ENCODE measurements at regions not wholly inside any gene's neighbourhood (a gene's known extent, or its start where the extent isn't known, plus 50 kb on each side); places are given as distances from the start of the nearest gene placed in this dataset.

DNA sequence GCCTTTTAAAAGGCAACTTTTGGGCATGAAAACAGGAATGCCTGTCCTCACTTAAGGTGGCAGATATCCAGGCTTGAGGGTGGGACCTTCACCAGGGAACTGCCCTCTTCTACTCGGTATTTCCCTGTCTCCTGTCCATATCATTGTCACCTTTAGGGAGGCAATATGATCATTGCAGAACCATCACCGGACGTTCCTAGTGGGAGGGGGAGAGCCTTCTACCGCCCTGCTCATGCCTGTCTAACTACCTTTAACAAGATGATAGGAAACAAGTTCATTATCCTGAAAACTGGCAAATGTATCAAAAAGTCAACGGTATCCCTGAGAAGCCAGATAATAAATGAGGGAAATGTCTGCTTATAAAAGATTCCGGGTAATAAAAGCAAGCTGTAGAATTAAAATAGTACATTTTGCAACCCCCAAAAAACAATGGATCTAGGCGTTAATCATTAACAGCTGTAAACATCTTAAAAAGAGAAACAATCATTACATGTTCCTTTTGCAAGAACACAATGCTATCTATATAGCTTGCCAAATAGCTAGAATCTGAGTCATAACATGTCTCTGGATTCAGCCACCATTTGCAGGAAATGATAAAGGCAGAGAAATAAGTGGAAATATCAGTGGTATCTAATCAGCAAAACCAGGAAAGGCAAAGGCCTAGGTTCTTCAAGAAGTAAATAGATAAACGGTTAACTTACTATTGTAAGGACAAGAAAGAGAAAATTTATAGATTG lies 852.9 kb upstream of the ADGRL4 start:
- ATAC-seq = no peak

DNA sequence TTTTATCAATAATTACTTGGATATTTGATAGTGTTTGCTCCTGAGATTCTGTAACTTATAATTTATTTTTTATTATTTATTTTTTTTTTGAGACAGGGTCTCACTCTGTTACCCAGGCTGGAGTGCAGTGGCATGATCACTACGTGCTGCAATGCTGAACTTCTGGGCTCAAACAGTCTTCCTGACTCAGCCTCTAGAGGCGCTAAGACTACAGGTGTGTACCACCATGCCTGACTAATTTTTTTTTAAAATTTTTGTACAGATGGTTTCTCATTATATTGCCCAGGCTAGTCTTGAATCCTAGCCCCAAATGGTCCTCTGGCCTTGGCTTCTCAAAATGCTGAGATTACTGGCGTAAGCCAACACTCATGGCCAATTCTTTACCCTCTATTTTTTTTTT lies 845.5 kb upstream of the ADGRL4 start:
- ATAC-seq = no peak

DNA sequence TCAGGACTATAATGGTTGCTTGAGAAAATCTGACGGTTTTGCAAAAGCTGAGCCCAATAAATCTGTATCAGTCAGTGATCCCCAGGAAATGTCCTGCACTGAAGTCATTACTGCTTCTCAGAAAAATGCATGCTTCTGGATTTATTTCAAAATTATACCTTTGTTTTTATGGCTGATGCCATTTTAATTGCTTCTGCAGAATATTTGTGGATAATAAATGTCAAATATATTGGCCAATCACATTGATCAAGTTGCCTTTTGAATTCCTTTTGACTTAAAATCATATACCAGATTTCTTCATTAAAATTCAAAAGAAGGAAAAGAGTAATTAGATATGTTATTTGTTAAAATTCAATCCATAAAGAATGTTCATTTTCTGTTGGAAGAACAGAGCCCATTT lies 842.9 kb upstream of the ADGRL4 start:
- no peak for ATAC-seq

DNA sequence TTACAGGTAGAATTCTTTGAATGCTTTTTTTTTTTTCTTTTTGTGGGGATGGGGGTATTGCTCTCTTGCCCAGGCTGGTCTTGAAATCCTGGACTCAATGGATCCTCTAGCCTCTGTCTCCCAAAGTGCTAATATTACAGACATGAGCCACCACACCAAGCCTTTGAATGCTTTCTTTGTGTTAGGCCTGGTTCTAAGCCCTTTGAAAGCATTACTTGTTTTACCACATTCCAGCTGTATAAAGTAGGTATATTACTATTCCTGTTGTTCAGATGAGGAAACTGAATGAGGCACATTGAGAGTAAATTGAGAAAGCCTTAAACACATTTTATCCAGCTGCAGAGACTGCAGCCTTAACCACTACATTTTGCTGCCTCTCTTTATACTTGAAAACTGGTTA lies 841.8 kb upstream of the ADGRL4 start:
- no peak for ATAC-seq

DNA sequence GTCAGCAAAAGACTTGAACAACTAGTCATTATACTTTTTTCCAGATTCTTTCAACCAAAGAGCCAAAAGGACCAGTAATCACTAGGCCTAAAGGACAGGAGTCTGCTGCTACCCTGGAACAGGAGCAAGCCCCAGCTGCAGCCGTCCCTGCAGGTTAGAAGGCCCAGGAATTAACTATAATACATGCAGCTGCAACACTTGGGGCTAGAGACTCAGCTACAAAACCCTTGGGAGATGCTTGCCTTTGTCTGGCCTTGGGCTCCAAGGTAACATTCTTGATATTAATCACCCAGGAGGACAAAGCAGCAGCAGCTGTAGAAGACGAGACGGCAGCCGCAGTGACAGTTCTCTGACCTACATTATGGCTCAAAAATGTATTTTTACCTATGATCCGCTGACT lies 841.2 kb upstream of the ADGRL4 start:
- no peak for ATAC-seq

DNA sequence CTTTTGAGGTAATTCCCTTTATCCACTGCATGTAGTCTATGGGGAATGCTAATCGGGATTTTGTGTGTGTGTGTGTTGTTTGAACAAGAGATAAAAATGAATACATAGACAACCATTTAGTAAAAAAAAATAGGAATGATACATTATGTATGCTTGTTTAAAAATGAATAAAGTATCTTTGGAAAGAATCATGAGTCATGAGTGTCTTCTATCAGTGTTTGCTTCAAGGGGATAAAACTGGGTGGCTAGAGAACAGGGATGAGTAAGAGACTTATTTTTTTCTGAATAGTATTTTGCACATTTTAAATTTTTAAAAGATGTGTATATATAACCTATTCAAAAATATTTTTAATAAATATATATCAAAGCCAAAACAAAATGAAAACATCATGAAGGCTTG lies 839.4 kb upstream of the ADGRL4 start:
- ATAC-seq = no peak

DNA sequence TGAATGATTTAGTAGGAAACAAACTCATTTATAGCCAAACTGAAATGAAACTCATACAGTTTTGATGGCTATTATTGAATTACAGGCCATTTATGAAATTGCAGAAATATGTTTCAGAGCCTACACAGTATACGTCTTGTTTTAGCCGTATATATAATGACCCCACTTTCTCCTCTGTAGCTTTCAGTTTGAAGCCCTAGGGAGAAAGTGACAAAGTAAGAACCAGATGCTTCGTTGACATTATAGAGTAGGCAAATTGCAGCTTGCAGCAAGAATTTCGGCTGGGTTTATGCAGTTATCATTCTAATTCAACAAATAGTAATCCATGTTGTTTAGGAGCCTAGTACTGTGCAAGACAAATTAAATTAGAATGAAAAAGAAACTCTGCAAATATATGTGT lies 836.3 kb upstream of the ADGRL4 start:
- ATAC-seq = no peak

DNA sequence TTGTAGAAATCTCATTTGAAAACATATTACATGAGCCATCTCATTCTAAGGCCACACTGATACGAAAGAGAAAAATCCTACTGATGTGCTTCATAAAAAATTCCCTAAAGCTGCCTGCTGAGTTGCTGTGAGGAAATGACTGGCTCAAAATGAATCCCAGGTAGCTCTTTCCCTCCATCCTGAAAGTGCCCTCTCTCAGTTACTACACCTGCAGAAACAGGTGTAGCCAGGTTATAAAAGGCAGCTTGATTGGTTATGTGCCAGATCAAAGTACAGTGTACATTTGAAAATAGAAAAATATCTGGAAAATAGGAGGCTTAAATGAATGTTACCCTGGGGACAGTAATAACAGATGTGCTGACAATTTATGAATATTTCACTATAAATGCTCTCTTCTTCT lies 833.4 kb upstream of the ADGRL4 start:
- no peak for ATAC-seq

DNA sequence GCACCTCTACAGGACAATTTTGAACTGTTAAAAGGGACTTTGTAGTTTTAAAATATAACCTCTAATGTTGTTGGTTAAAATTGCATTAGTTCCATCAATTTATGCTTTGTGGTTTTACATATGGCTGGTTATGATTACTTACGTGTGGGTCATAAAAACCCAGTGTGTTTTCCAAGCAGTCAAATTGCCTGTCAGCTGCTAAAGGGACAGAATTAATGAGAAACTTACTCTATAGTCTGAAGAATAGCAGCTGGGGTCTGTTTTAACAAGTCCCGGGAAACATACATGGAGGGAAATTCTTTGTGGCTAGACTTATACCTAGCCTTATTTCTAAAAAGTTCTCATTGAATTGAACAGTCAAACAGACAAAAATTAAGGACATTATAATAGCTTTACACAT lies 820.9 kb upstream of the ADGRL4 start:
- ATAC-seq = no peak

DNA sequence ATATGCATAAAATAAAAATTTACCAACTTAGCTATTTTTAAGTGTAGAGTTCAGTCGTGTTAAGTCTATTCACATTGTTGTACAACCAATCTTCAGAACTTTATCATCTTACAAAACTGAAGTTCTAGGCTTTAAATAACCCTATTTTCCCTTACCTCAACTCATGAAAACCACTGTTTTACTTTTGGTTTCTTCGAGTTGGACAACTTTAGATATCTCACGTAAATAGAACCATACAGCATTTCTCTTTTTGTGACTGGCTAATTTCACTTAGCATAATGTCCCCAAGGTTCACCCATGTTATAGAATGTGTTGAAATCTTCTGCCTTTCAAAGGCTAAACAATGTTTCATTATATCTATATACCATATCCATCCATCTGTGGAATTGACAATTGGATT lies 819.0 kb upstream of the ADGRL4 start:
- ATAC-seq = no peak

DNA sequence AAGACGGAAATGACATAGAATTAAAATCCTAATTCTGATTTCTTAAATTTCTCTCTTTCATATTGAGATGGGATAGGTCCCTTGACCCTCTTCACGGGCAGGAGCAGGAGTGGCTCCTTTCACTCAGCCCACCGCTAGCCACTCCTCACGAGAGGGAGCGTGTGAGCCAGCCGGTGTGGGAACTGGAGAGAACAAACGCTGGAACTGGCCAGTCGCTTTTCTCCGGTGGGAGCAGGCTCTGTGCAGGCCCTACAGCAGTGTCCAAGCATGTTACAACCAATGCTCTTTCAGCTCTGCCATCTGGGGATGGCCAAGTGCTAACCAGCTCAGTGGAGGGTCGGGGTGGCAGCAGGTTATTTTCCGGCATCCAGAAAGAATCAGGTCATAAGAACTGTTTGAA lies 815.5 kb upstream of the ADGRL4 start:
- no peak for ATAC-seq

DNA sequence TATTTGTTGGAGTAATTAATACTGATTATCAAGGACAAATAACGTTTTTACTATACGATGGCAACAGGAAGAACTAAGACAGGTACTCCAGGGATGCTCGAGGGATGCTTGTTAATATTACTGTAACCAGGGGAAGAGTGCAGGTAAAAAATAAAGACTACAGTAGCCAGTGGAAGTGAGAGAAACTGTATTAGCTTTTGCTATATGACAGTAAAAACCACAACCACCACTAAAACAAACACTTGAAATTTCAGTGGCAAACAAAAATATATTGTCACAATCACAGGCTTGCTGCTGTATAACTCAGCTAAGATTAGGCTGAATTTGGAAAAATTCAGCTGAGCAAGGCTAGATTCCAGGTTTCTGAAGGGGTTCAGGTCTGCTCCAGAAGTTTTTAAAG lies 812.6 kb upstream of the ADGRL4 start:
- no peak for ATAC-seq

DNA sequence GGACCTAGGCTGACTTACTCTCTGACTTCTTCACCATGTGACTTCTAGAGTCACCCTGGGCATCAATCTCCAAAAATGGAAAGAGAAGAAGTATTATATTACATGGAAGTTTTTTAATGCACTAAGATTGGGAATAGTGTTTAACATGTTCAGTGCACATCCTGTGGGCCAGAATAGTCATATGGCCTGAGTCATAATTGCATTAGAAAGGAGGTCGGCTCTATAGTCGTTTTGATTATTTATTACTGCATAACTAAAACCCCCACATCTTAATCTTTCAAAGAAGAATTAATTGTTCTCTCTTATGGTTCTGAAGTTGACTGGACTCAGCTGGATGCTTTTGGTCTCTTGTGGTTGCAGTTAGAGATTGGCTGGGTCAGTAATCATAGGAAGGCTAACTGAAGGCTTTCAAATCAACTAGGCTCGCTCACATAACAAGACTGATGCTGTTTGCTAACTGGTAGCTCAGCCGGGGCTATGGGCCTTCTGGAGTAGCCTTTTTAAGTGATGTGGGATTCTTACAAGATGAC lies 810.6 kb upstream of the ADGRL4 start:
- ATAC-seq = no peak

DNA sequence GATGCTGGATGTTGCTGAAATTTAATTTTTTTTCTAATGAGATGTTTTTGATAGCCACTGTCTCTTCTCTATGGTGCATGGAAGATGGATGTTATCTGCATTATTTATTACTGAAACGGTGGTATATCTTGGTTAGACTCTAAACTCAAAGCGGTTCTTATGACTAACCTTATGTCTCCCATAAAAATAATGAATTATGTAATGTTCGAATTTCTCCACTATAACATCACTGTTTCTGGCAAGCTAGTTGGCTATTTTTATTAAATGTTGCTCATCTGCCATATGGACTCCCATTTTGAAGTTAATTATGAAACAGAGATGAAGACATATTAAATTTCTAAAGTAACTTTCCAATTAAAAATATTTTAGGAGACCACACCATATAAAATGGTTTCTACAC lies 808.6 kb upstream of the ADGRL4 start:
- ATAC-seq = no peak

DNA sequence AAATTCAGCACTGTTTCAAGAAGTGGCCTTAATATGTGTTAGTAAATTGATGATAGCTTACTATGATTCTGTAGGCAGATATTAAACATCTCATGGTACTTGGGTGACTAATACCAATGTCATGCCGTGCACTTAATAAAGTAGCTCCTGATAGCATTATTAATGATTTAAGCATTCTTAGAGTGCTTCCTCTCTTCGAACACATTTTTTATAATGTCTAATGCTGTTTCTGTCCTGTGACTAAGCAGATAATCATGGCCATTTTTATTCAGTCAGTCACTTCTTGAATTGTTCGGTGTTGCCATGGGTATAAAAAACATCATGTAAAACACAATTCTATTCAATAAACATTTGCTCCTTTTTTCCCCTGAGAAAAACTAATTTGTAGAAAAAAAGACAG lies 804.6 kb upstream of the ADGRL4 start:
- no peak for ATAC-seq

DNA sequence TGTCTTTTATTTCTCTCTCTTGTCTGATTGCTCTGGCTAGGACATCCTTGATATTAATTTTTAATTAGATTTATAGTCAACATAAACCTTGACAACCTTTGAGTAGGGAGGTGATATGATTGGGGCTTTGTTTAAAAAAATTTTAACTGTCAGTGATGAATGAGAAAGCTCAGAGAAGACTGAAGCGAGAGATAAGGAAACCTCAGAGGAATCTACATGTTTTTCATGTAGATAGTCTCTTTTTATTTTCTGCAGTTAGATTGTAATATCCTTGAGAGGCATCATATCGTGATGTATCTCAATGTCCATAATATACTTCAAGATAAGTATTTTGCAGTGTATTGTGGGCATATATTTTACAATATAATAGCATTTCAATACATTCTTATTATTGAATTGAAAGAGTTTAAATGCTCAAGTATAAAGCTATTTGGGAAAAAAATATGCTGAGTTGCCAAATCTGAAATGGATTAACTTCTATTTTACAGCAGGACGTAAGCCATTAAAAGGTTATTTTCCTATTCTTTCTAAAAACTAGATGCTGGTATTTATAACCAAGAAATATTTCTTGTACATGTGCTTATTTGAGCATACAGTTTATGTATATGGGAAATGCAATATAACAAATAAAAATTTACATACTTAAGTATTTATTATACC lies 802.4 kb upstream of the ADGRL4 start:
- no peak for ATAC-seq

DNA sequence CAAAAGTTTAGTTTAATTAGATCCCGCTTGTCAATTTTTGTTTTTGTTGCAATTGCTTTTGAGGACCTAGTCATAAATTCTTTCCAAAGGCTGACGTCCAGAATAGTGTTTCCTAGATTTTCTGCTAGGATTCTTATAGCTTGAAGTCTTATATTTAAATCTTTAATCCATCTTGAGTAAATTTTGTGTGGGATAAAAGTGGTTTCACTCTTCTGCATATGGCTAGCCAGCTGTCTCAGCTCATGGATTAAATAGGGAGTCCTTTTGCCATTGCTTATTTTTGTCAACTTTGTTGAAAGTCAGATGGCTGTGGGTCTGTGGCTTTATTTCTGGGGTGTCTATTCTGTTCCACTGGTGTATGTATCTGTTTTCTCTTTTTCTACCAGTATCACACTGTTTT lies 801.3 kb upstream of the ADGRL4 start:
- ATAC-seq = no peak

DNA sequence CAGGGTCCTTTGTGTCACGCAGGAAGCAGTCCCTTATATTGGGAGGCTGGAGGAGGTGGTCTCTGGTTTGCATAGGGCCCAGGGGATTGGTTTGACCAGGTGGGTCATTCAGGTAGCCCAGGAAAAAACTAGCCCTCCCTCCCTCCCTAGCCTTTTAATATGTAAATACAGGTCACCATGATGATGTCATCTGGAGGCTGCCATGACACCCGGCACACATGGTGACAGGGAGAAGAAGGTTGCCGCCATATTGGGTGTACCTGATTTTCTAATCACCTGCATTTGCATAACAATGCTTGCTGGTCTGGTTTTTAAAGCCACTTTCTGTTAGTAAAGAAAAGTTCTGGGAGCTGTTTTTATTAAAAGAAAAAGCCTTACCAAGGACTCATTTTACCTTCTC lies 791.0 kb upstream of the ADGRL4 start:
- no peak for ATAC-seq

DNA sequence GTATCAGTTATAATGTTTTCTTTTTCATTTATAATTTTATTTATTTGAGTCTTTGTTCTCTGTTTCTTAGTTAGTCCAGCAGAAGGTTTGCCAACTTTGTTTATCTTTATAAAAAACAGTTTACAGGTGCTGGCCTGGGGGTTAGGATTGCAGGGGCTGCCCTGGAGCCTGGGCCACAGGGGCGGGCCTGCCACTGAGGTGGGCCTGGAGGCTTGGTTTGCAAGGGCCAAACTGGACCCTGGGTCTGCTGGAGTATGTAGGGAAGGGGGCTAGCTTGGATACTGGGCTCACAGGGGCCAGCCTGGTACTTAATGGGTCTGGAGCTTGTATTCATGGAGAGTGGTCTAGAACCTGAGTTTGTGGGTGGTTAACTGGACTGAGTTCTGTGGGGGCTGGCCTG lies 789.9 kb upstream of the ADGRL4 start:
- no peak for ATAC-seq

DNA sequence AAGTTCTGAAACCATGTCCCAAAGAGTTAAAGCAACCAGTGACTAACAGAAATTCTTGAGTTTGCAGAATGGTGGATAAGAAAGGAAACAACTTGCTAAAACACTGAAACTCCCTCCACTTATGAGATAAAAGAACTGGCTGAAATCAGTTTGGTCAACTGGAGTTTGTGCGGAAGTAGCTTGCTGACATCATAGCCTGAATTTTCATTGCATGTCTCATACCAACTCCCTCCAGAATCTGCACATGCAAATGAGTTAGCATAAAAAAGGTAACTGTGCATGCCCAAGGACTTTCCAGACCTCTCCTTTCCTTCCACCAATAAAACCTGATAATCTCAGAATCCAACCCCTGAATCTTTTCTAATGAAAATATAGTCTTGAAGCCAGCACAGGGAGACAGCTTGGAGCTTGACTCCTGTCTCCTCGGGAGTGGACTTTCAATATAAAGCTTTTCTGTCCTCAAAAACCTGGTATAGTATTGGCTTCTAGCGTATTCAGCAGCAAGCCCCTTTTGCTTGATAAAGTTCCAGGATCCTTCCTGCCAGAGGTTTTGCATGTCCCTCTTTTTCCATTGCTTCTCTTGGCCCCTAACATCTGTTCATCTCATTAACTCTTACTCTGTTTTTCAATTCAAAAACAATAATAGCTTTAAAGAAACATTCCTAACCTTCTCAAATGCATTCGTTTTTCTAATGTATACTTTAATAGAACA lies 785.8 kb upstream of the ADGRL4 start:
- no peak for ATAC-seq

DNA sequence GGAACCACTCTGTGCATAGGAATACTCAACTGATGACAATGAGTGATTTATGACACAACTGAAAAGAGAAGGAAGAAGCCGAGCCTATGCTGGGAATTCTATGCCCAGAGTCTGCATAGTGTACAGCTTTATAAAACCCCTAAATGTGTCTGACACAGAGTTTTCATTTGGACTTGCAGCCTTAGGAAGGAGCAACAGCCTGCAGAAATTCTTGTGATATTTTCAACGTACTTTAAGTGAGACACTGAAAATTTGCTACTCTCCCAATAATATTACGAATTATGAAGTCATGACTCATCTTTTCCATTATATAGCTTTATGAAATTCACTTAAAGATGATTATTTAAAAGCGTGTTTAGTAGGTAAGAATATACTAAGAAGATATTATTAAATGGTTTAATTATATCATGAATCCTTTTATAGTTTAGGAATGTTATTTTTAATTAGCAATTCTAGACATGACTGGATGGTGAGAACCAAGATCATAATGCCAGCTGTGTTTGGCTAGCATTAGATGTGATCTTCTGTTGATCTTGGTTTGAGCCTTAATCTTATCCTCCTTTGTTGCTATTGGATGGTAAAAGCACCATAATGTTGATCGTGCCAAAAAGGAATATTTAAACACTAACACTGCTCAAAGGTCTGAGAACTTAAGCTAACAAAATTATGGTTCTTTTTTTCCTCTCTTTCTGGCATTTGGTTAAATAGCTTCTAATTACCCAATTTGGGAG lies 785.1 kb upstream of the ADGRL4 start:
- ATAC-seq = no peak

DNA sequence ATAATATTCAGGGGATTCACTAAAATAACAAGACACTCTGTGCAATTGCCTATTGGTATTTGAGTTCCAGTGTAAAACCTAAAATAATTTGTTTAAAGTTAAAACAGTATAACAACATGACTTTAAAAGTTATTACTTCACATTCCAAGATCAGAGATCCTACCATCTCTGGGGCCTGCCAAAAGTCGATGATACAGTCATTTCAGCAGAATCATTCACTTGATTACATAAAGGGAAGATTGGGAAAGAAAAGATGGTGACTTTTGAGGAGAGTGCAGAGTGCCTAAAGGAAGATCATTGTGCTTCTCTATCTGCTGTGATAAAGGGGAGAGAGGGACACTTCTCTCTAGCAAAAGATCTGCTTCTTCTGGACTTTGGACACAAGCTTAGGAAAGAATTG lies 784.4 kb upstream of the ADGRL4 start:
- no peak for ATAC-seq

DNA sequence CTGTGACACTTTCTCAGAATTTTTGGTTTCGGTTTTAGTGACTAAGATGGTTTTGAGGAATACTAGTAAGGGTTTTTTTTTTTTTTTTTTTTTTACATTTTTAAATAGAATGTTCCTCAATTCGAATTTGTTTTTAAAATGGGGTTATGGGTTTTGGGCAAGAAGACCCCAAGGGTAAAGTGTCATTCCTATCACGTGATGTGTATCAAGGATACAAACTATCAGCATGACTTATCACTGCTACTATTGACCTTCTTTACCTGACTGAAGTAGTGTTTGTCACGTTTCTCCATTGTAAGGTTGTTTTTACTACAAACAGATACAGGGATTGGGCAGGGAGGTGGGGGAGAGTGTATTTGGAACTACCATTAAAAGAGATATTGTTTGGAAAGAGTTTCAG lies 781.1 kb upstream of the ADGRL4 start:
- ATAC-seq = no peak
